T-helper 2 cell (primary cell): ENCODE measurements at regions not wholly inside any gene's neighbourhood (a gene's known extent, or its start where the extent isn't known, plus 50 kb on each side); places are given as distances from the start of the nearest gene placed in this dataset.

ENCODE experiments used
- DNase-seq, 5 experiments: peaks; one replicate each; pipeline versions ENCODE4 v3.0.0 to v3.0.0-alpha.2; 2012 to 2022

GRCh38 chr3:124615896-124616543 lies 114.2 kb upstream of the UMPS start:
- no peak for DNase-seq

- DNase-seq: no peak
Measured at GRCh38 chr3:124617177-124617576, 113.1 kb upstream of the UMPS start.

GRCh38 chr3:124619887-124620599 lies 110.2 kb upstream of the UMPS start:
- peak in 1 of 5 experiments; percentile 58 for DNase-seq

- peak in 2 of 5 experiments; percentile 7 to 75 for DNase-seq
Measured at GRCh38 chr3:124620600-124621063, 109.6 kb upstream of the UMPS start.

- DNase-seq: no peak
Measured at GRCh38 chr3:124621498-124621897, 108.8 kb upstream of the UMPS start.

GRCh38 chr3:124625074-124625473 lies 105.2 kb upstream of the UMPS start:
- no peak for DNase-seq

GRCh38 chr3:124627501-124627908 lies 102.7 kb upstream of the UMPS start:
- DNase-seq: no peak

- DNase-seq: no peak
Measured at GRCh38 chr3:124628863-124629262, 101.4 kb upstream of the UMPS start.

- DNase-seq: no peak
Measured at GRCh38 chr3:124629497-124629896, 100.8 kb upstream of the UMPS start.

- no peak for DNase-seq
Measured at GRCh38 chr3:124630960-124631359, 99.3 kb upstream of the UMPS start.

GRCh38 chr3:124631727-124632126 lies 98.5 kb upstream of the UMPS start:
- no peak for DNase-seq

- no peak for DNase-seq
Measured at GRCh38 chr3:124632566-124633140, 97.6 kb upstream of the UMPS start.

GRCh38 chr3:124633524-124633923 lies 96.7 kb upstream of the UMPS start:
- DNase-seq: no peak

GRCh38 chr3:124634210-124635168 lies 95.8 kb upstream of the UMPS start:
- no peak for DNase-seq

GRCh38 chr3:124635169-124635539 lies 95.1 kb upstream of the UMPS start:
- no peak for DNase-seq

- no peak for DNase-seq
Measured at GRCh38 chr3:124636101-124636862, 94.0 kb upstream of the UMPS start.

- no peak for DNase-seq
Measured at GRCh38 chr3:124636863-124637296, 93.4 kb upstream of the UMPS start.

- DNase-seq: peak in 2 of 5 experiments; percentile 12 to 67
Measured at GRCh38 chr3:124639406-124640237, 90.6 kb upstream of the UMPS start.

- no peak for DNase-seq
Measured at GRCh38 chr3:124640635-124641306, 89.5 kb upstream of the UMPS start.

GRCh38 chr3:124643453-124643852 lies 86.8 kb upstream of the UMPS start:
- no peak for DNase-seq
